Epidermal melanocyte (primary cell): ENCODE measurements at regions not wholly inside any gene's neighbourhood (a gene's known extent, or its start where the extent isn't known, plus 50 kb on each side); places are given as distances from the start of the nearest gene placed in this dataset.

ENCODE experiments used
- DNase-seq: peaks from one replicate; pipeline ENCODE4 v3.0.0; 2011; ENCODE audit warnings: low spot score; ENCODE audit not compliant: insufficient read length

- no peak for DNase-seq
These were observed 323.7 kb upstream of the CD180 start for GRCh38 chr5:67520161-67520908.

GRCh38 chr5:67518227-67518626, 321.6 kb upstream of the CD180 start:
- no peak for DNase-seq

GRCh38 chr5:67516948-67517565, 320.5 kb upstream of the CD180 start:
- DNase-seq: no peak

GRCh38 chr5:67515762-67516161, 319.2 kb upstream of the CD180 start:
- DNase-seq: no peak

- no peak for DNase-seq
These were observed 318.6 kb upstream of the CD180 start for GRCh38 chr5:67515020-67515689.

- no peak for DNase-seq
These were observed 316.2 kb upstream of the CD180 start for GRCh38 chr5:67512758-67513157.

GRCh38 chr5:67511911-67512310, 315.3 kb upstream of the CD180 start:
- no peak for DNase-seq

- no peak for DNase-seq
These were observed 313.6 kb upstream of the CD180 start for GRCh38 chr5:67510204-67510603.

GRCh38 chr5:67509402-67510186, 313.0 kb upstream of the CD180 start:
- no peak for DNase-seq

- no peak for DNase-seq
These were observed 309.6 kb upstream of the CD180 start for GRCh38 chr5:67506241-67506640.

- DNase-seq: no peak
These were observed 306.4 kb upstream of the CD180 start for GRCh38 chr5:67502951-67503350.

- no peak for DNase-seq
These were observed 299.5 kb upstream of the CD180 start for GRCh38 chr5:67496051-67496450.

- no peak for DNase-seq
These were observed 298.5 kb upstream of the CD180 start for GRCh38 chr5:67495072-67495471.

- no peak for DNase-seq
These were observed 297.7 kb upstream of the CD180 start for GRCh38 chr5:67494186-67494855.

GRCh38 chr5:67493676-67494075, 297.1 kb upstream of the CD180 start:
- no peak for DNase-seq

- no peak for DNase-seq
These were observed 294.1 kb upstream of the CD180 start for GRCh38 chr5:67490543-67491321.

- DNase-seq: no peak
These were observed 292.3 kb upstream of the CD180 start for GRCh38 chr5:67488885-67489284.

- DNase-seq: no peak
These were observed 291.3 kb upstream of the CD180 start for GRCh38 chr5:67487862-67488261.

GRCh38 chr5:67483453-67484030, 286.9 kb upstream of the CD180 start:
- no peak for DNase-seq

- no peak for DNase-seq
These were observed 284.8 kb upstream of the CD180 start for GRCh38 chr5:67481362-67481761.
